ENCODE measurements at regions not wholly inside any gene's neighbourhood (a gene's known extent, or its start where the extent isn't known, plus 50 kb on each side); places are given as distances from the start of the nearest gene placed in this dataset.

GRCh38 chr14:40402957-40403356, 970.7 kb upstream of the FBXO33 start:
- peaks cover 16% of the 10 kb centered on the region for H3K9me3 Mint-ChIP-seq (ENCODE audit: low read depth)
- no peak for DNase-seq (ENCODE audit: low spot score, unreplicated experiment)
- H3K36me3 Mint-ChIP-seq (ENCODE audit: insufficient read depth) = peaks cover 1% of the 10 kb centered on the region
- H3K4me3 Mint-ChIP-seq (ENCODE audit: low read depth) = no peak overlapping the region
- no peaks in the 10 kb centered on the region for H3K27me3 Mint-ChIP-seq
- TF ChIP-seq, protein P1, sequence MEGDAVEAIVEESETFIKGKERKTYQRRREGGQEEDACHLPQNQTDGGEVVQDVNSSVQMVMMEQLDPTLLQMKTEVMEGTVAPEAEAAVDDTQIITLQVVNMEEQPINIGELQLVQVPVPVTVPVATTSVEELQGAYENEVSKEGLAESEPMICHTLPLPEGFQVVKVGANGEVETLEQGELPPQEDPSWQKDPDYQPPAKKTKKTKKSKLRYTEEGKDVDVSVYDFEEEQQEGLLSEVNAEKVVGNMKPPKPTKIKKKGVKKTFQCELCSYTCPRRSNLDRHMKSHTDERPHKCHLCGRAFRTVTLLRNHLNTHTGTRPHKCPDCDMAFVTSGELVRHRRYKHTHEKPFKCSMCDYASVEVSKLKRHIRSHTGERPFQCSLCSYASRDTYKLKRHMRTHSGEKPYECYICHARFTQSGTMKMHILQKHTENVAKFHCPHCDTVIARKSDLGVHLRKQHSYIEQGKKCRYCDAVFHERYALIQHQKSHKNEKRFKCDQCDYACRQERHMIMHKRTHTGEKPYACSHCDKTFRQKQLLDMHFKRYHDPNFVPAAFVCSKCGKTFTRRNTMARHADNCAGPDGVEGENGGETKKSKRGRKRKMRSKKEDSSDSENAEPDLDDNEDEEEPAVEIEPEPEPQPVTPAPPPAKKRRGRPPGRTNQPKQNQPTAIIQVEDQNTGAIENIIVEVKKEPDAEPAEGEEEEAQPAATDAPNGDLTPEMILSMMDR (IDR thresholded peaks at IDR 0.05; ENCODE audit: unreplicated experiment) = no peak
- H3K27ac Mint-ChIP-seq = no peak overlapping the region
- H3K4me1 Mint-ChIP-seq (ENCODE audit: low read depth) = no peaks in the 10 kb centered on the region

- H3K4me3 Mint-ChIP-seq (ENCODE audit: low read depth) = no peak overlapping the region
- H3K9me3 Mint-ChIP-seq (ENCODE audit: low read depth) = no peaks in the 10 kb centered on the region
Measured at GRCh38 chr14:40398981-40399380, 966.7 kb upstream of the FBXO33 start.

DNA sequence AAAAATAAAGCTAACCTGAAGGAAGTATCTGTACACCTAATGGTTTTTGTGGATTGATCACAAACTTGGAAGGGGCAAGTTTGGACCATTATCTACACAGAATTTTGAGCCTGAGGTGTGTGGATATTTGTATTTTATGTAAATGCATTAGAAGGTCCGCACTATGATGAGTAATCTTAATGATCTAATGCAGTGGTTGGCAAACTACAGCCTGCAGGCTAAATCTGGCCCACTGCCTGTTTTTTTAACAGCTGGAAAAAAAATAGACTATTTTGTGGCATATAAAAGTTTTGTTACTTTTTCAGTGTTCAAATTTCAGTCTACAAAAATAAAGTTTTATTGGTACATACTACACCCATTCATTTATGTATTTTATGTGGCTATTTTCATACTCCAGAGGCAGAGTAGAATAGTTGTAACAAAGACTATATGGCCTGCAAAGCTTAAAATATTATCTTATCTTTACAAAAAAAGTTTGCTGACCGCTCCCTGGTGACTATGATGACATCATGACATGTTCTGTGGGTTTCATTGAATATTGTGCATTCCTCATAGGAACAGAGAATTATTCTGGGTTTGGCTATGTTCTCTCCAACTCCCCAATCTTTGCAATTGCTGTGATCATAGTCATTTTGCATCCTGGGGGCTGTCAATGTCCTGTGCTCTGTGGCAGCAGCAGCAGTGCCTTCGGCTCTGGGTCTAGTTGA, 962.6 kb upstream of the FBXO33 start:
- no peak for DNase-seq (ENCODE audit: low spot score, unreplicated experiment)
- H3K9me3 Mint-ChIP-seq (ENCODE audit: low read depth) = no peaks in the 10 kb centered on the region
- TF ChIP-seq, protein P1 (IDR thresholded peaks at IDR 0.05; ENCODE audit: unreplicated experiment) = no peak
- H3K36me3 Mint-ChIP-seq (ENCODE audit: insufficient read depth) = no peaks in the 10 kb centered on the region
- H3K27me3 Mint-ChIP-seq = no peaks in the 10 kb centered on the region
- no peaks in the 10 kb centered on the region for H3K4me1 Mint-ChIP-seq (ENCODE audit: low read depth)
- H3K4me3 Mint-ChIP-seq (ENCODE audit: low read depth) = no peak overlapping the region
- peak overlapping the region; percentile 11 for H3K27ac Mint-ChIP-seq

More at GRCh38 chr14:40398981-40399380, 966.7 kb upstream of the FBXO33 start:
- Mint-ChIP-seq H3K27me3 (no peaks in the 10 kb centered on the region), H3K4me1 (ENCODE audit: low read depth) (no peaks in the 10 kb centered on the region), H3K36me3 (ENCODE audit: insufficient read depth) (no peaks in the 10 kb centered on the region), H3K27ac (no peak overlapping the region)
- TF ChIP-seq, protein P1 (IDR thresholded peaks at IDR 0.05; ENCODE audit: unreplicated experiment) = no peak
- no peak for DNase-seq (ENCODE audit: low spot score, unreplicated experiment)

- H3K36me3 Mint-ChIP-seq (ENCODE audit: insufficient read depth) = no peaks in the 10 kb centered on the region
- TF ChIP-seq, protein P1 (IDR thresholded peaks at IDR 0.05; ENCODE audit: unreplicated experiment) = no peak
- DNase-seq (ENCODE audit: low spot score, unreplicated experiment) = no peak
- no peak overlapping the region for H3K27ac Mint-ChIP-seq
- H3K27me3 Mint-ChIP-seq = no peaks in the 10 kb centered on the region
- H3K4me3 Mint-ChIP-seq (ENCODE audit: low read depth) = no peak overlapping the region
- H3K9me3 Mint-ChIP-seq (ENCODE audit: low read depth) = no peaks in the 10 kb centered on the region
- H3K4me1 Mint-ChIP-seq (ENCODE audit: low read depth) = no peaks in the 10 kb centered on the region
Measured at GRCh38 chr14:40393143-40393542, 960.9 kb upstream of the FBXO33 start.

GRCh38 chr14:40386433-40386832, 954.2 kb upstream of the FBXO33 start:
- TF ChIP-seq, protein P1 (IDR thresholded peaks at IDR 0.05; ENCODE audit: unreplicated experiment) = no peak
- H3K9me3 Mint-ChIP-seq (ENCODE audit: low read depth) = no peaks in the 10 kb centered on the region
- no peaks in the 10 kb centered on the region for H3K36me3 Mint-ChIP-seq (ENCODE audit: insufficient read depth)
- no peaks in the 10 kb centered on the region for H3K27me3 Mint-ChIP-seq
- no peaks in the 10 kb centered on the region for H3K4me1 Mint-ChIP-seq (ENCODE audit: low read depth)
- H3K4me3 Mint-ChIP-seq (ENCODE audit: low read depth) = no peak overlapping the region
- no peak for DNase-seq (ENCODE audit: low spot score, unreplicated experiment)
- H3K27ac Mint-ChIP-seq = no peak overlapping the region

Measured in progenitor cell of endocrine pancreas (in vitro differentiated cells).